DOHH2 (cell line): ENCODE measurements at regions not wholly inside any gene's neighbourhood (a gene's known extent, or its start where the extent isn't known, plus 50 kb on each side); places are given as distances from the start of the nearest gene placed in this dataset.

Experiments used
- H3F3A ChIP-seq: fragments of 200-600 bp; sonication (generic), shearing (Covaris generic); 2 replicates; pipeline ENCODE4 v1.6.0; 2016; ENCODE audit warnings: antibody characterized with exemption, mild to moderate bottlenecking; ENCODE audit not compliant: control insufficient read depth, insufficient read depth
- H3K27ac ChIP-seq: fragments of 200-600 bp; sonication (generic); 2 replicates; pipeline ENCODE4 v1.5.1; 2014; ENCODE audit warnings: low read depth, mild to moderate bottlenecking, low read length, moderate library complexity
- H3K27me3 ChIP-seq: fragments of 200-600 bp; sonication (generic); 2 replicates; pipeline ENCODE4 v1.6.1; 2014; ENCODE audit warnings: mild to moderate bottlenecking, low read length, mixed read lengths; ENCODE audit not compliant: control insufficient read depth
- H3K36me3 ChIP-seq: fragments of 200-600 bp; sonication (generic); 2 replicates; pipeline ENCODE4 v1.6.1; 2014; ENCODE audit warnings: mild to moderate bottlenecking, low read length, moderate library complexity, mixed read lengths; ENCODE audit not compliant: control insufficient read depth
- H3K4me1 ChIP-seq: fragments of 200-600 bp; sonication (generic); 2 replicates; pipeline ENCODE4 v1.6.1; 2014; ENCODE audit warnings: mild to moderate bottlenecking, low read length, mixed read lengths; ENCODE audit not compliant: control insufficient read depth
- H3K4me2 ChIP-seq: fragments of 200-600 bp; sonication (generic); 2 replicates; pipeline ENCODE4 v1.6.0; 2014; ENCODE audit warnings: mild to moderate bottlenecking, low read length, moderate library complexity
- H3K4me3 ChIP-seq: fragments of 200-600 bp; sonication (generic); 2 replicates; pipeline ENCODE4 v1.5.1; 2014; ENCODE audit warnings: mild to moderate bottlenecking, low read length, mixed read lengths
- H3K79me2 ChIP-seq: fragments of 200-600 bp; sonication (generic); 2 replicates; pipeline ENCODE4 v1.6.1; 2014; ENCODE audit warnings: mild to moderate bottlenecking, low read length, mixed read lengths; ENCODE audit not compliant: control insufficient read depth
- H3K9me2 ChIP-seq: fragments of 200-600 bp; sonication (generic); replicated peaks from 2 replicates; pipeline ENCODE4 v1.6.1; 2014; ENCODE audit warnings: mild to moderate bottlenecking, low read length, mixed read lengths; ENCODE audit not compliant: control insufficient read depth
- H3K9me3 ChIP-seq: fragments of 200-600 bp; sonication (generic); 2 replicates; pipeline ENCODE4 v1.6.1; 2014; ENCODE audit warnings: antibody characterized with exemption, low read length, mixed read lengths; ENCODE audit not compliant: control insufficient read depth, insufficient read depth
- H4K20me1 ChIP-seq: fragments of 200-600 bp; sonication (generic); 2 replicates; pipeline ENCODE4 v1.6.0; 2014; ENCODE audit warnings: low read depth, mild to moderate bottlenecking, antibody characterized with exemption, low read length, moderate library complexity; ENCODE audit not compliant: control insufficient read depth, insufficient read depth
- CTCF ChIP-seq: fragments of 200-600 bp; sonication (generic); IDR thresholded peaks from one replicate; pipeline ENCODE4 v1.5.1; 2014; ENCODE audit warnings: antibody characterized with exemption, mild to moderate bottlenecking, low read depth, low read length; ENCODE audit not compliant: poor library complexity, severe bottlenecking
- EZH2phosphoT487 ChIP-seq: fragments of 200-600 bp; sonication (generic); IDR thresholded peaks from 2 replicates; pipeline ENCODE4 v1.6.1; 2017; ENCODE audit warnings: borderline replicate concordance, mild to moderate bottlenecking, antibody characterized with exemption, low read length, moderate library complexity, mixed read lengths

DNA sequence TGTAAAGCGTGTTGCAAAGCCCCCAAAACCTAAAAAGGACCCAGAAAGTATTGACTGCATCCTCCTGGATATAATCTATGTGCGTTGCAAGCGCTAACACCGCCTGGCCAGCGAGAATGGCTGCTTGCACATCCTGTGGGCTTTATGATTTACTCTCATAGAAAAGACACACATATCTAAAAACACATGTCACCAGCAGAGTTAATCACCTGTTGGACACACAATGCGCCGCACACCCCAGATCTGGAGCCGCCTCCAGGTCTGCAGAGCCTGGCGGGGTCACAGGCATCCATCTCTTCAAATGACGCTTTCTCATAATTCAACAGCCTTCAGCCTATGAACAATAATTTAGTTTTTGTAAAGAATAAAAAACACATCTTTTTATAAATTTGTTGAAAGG lies 186.5 kb downstream of the RTP5 start:
- Histone ChIP-seq H3K27ac (no peak overlapping the region), H3K4me2 (no peak overlapping the region), H3F3A (no peaks in the 10 kb centered on the region), H3K4me3 (no peak overlapping the region), H3K27me3 (peaks cover 18% of the 10 kb centered on the region), H3K36me3 (no peaks in the 10 kb centered on the region), H4K20me1 (no peaks in the 10 kb centered on the region), H3K9me3 (no peaks in the 10 kb centered on the region), H3K4me1 (no peaks in the 10 kb centered on the region), H3K79me2 (no peaks in the 10 kb centered on the region), H3K9me2 (no peaks in the 10 kb centered on the region)
- TF ChIP-seq CTCF (no peak), EZH2phosphoT487 (no peak)

GRCh38 chr2:242056785-242057184 lies 187.3 kb downstream of the RTP5 start:
- Histone ChIP-seq H3F3A (no peaks in the 10 kb centered on the region), H3K36me3 (no peaks in the 10 kb centered on the region), H3K27me3 (peaks cover 14% of the 10 kb centered on the region), H3K4me1 (no peaks in the 10 kb centered on the region), H3K4me3 (no peak overlapping the region), H4K20me1 (no peaks in the 10 kb centered on the region), H3K4me2 (no peak overlapping the region), H3K79me2 (no peaks in the 10 kb centered on the region), H3K9me3 (no peaks in the 10 kb centered on the region), H3K9me2 (no peaks in the 10 kb centered on the region), H3K27ac (no peak overlapping the region)
- TF ChIP-seq CTCF (no peak), EZH2phosphoT487 (no peak)

DNA sequence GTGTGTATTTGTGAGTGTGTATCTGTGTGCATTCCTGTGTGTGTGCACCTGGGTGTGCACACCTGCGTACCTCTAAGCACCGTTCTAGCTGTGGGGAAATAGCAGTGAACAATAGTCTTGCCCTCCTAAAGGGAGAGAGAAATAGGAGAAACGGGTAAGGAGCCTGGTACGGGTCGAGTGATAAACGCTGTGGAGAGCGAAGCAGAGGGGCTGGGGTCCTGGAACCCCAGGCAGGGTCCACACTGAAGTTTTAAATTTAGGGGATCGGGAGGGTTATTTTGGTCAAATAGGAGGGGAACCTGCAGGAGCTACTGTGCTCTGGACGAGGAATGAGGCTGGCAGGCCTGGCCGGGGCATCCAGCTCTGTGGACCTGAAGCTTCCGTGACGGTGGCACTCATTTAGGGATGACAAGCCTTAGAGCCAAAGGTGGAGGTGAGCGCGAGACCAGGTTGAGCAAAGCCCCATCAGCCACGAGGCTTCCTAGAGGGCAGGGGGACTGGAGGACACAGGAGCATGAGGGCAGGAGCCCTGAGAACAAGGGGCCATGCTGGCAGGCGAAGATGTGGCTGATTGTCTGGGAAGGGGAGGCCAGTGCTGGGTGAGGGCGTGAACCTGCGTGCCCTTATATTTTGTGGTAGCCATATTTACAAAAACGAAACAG lies 188.0 kb downstream of the RTP5 start:
- no peak for TF ChIP-seq EZH2phosphoT487
- TF ChIP-seq CTCF, result no peak
- Histone ChIP-seq H3K27ac (no peak overlapping the region), H3F3A (no peaks in the 10 kb centered on the region), H3K9me2 (no peaks in the 10 kb centered on the region), H3K36me3 (no peaks in the 10 kb centered on the region), H3K4me3 (no peak overlapping the region), H3K9me3 (no peaks in the 10 kb centered on the region), H3K4me1 (no peaks in the 10 kb centered on the region), H3K79me2 (no peaks in the 10 kb centered on the region), H4K20me1 (no peaks in the 10 kb centered on the region), H3K27me3 (peaks cover 14% of the 10 kb centered on the region), H3K4me2 (no peak overlapping the region)
